SK-N-MC (cell line): ENCODE measurements at regions not wholly inside any gene's neighbourhood (a gene's known extent, or its start where the extent isn't known, plus 50 kb on each side); places are given as distances from the start of the nearest gene placed in this dataset.
A peak's percentile ranks its signal among the peaks of the same experiment; 100 is the strongest.

Source experiments
- DNase-seq: peaks from one replicate; pipeline ENCODE4 v3.0.0-alpha.2; 2011; ENCODE audit warnings: low read depth, low spot score
- H3K27ac ChIP-seq: fragments of 200-600 bp; sonication (generic); 2 replicates; pipeline ENCODE4 v1.5.1; 2016; ENCODE audit warnings: mixed run types
- H3K36me3 ChIP-seq: fragments of 200-600 bp; sonication (generic); 2 replicates; pipeline ENCODE4 v1.6.1; 2017; ENCODE audit warnings: antibody characterized with exemption, low read length, mixed read lengths; ENCODE audit not compliant: insufficient read depth
- H3K4me3 ChIP-seq: fragments of 200-600 bp; sonication (generic); 2 replicates; pipeline ENCODE4 v1.5.1; 2016
- H3K9ac ChIP-seq: fragments of 200-600 bp; sonication (generic); 2 replicates; pipeline ENCODE4 v1.8.0; 2017; ENCODE audit warnings: mixed run types, mixed read lengths; ENCODE audit not compliant: insufficient read length
- H3K9me3 ChIP-seq: fragments of 200-600 bp; sonication (generic); 2 replicates; pipeline ENCODE4 v1.6.1; 2017; ENCODE audit warnings: low read depth, mild to moderate bottlenecking, antibody characterized with exemption, low read length, moderate library complexity, mixed read lengths
- EZH2 ChIP-seq: fragments of 200-600 bp; sonication (generic); IDR thresholded peaks from one replicate; pipeline ENCODE4 v1.6.1; 2017; ENCODE audit warnings: antibody characterized with exemption
- FOXP2 ChIP-seq: optimal IDR thresholded peaks from 2 replicates; pipeline ENCODE3; 2011; ENCODE audit warnings: mild to moderate bottlenecking, moderate library complexity; ENCODE audit not compliant: insufficient read depth; ENCODE audit errors: extremely low read length, control extremely low read depth
- POLR2AphosphoS5 ChIP-seq: IDR thresholded peaks from 2 replicates; pipeline ENCODE4 v1.6.1; 2012; ENCODE audit warnings: mild to moderate bottlenecking, low read depth, low read length, borderline replicate concordance

- Histone ChIP-seq H3K4me3 (no peak overlapping the region), H3K27ac (no peak overlapping the region), H3K36me3 (no peaks in the 10 kb centered on the region), H3K9me3 (no peaks in the 10 kb centered on the region), H3K9ac (no peak overlapping the region)
- DNase-seq: no peak
- TF ChIP-seq EZH2 (no peak), FOXP2 (no peak), POLR2AphosphoS5 (no peak)
Observed at GRCh38 chr10:3846736-3847135, 61.7 kb upstream of the KLF6 start.

GRCh38 chr10:3844491-3845025 lies 59.5 kb upstream of the KLF6 start:
- Histone ChIP-seq H3K27ac (no peak overlapping the region), H3K9ac (no peak overlapping the region), H3K36me3 (no peaks in the 10 kb centered on the region), H3K9me3 (no peaks in the 10 kb centered on the region), H3K4me3 (no peak overlapping the region)
- DNase-seq: no peak
- TF ChIP-seq FOXP2 (no peak), POLR2AphosphoS5 (no peak), EZH2 (no peak)

GRCh38 chr10:3838460-3839437 lies 53.7 kb upstream of the KLF6 start:
- H3K27ac ChIP-seq: no peak overlapping the region
- H3K36me3 ChIP-seq: no peaks in the 10 kb centered on the region
- no peak overlapping the region for H3K9ac ChIP-seq
- H3K9me3 ChIP-seq: no peaks in the 10 kb centered on the region
- H3K4me3 ChIP-seq: no peak overlapping the region
- DNase-seq: no peak
- TF ChIP-seq EZH2: no peak
- no peak for TF ChIP-seq FOXP2
- no peak for TF ChIP-seq POLR2AphosphoS5

- Histone ChIP-seq H3K9me3 (no peaks in the 10 kb centered on the region), H3K9ac (no peak overlapping the region), H3K27ac (no peak overlapping the region), H3K36me3 (no peaks in the 10 kb centered on the region), H3K4me3 (no peak overlapping the region)
- TF ChIP-seq POLR2AphosphoS5 (no peak), EZH2 (no peak), FOXP2 (no peak)
- no peak for DNase-seq
Observed at GRCh38 chr10:3837647-3838459, 52.8 kb upstream of the KLF6 start.

GRCh38 chr10:3836222-3836820 lies 51.3 kb upstream of the KLF6 start:
- no peak for TF ChIP-seq FOXP2
- no peak for TF ChIP-seq EZH2
- no peak for TF ChIP-seq POLR2AphosphoS5
- Histone ChIP-seq H3K4me3 (no peak overlapping the region), H3K9me3 (no peaks in the 10 kb centered on the region), H3K36me3 (no peaks in the 10 kb centered on the region), H3K9ac (peak overlapping the region; percentile 20), H3K27ac (0 out of 2 replicates have a peak overlapping the region, but pooled peaks have one; percentile 36)
- DNase-seq: no peak

GRCh38 chr10:3835770-3836169 lies 50.8 kb upstream of the KLF6 start:
- Histone ChIP-seq H3K27ac (no peak overlapping the region), H3K36me3 (no peaks in the 10 kb centered on the region), H3K9ac (peak overlapping the region; percentile 20), H3K9me3 (no peaks in the 10 kb centered on the region), H3K4me3 (no peak overlapping the region)
- TF ChIP-seq FOXP2: no peak
- no peak for TF ChIP-seq POLR2AphosphoS5
- no peak for TF ChIP-seq EZH2
- DNase-seq: no peak

- no peak overlapping the region for H3K27ac ChIP-seq
- no peak for DNase-seq
- no peak for TF ChIP-seq FOXP2
- TF ChIP-seq POLR2AphosphoS5: no peak
- TF ChIP-seq EZH2: no peak
- H3K9me3 ChIP-seq: no peaks in the 10 kb centered on the region
- no peak overlapping the region for H3K9ac ChIP-seq
- H3K4me3 ChIP-seq: no peak overlapping the region
- H3K36me3 ChIP-seq: no peaks in the 10 kb centered on the region
Observed at GRCh38 chr10:3834947-3835346, 49.9 kb upstream of the KLF6 start.
